ENCODE measurements at regions not wholly inside any gene's neighbourhood (a gene's known extent, or its start where the extent isn't known, plus 50 kb on each side); places are given as distances from the start of the nearest gene placed in this dataset.

DNA sequence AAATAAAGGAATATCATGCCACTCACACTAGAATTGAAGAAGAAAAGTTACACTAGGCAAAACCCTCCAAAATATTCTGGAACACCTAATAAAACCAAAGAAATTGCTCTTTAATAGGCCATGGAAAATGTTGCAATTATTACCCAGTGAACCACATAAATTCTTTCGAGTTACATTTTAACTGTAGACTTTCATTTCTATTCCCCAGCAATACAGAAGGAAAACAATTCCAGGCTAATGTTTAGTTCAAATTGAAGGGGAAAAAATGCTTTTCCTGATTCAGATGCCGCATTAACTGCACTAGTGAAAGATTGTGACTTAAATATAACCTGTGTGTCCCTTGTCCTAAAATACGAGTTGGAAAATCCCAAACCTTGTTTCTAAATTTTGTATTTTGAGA is 439.3 kb upstream of the ADAMTS16 start:
- H3K4me2 ChIP-seq, result no peak overlapping the region
- DNase-seq (ENCODE audit: low spot score) (no peak), ATAC-seq (no peak)
- Mint-ChIP-seq H3K27ac (no peak overlapping the region), H3K9me3 (no peaks in the 10 kb centered on the region), H3K4me1 (no peaks in the 10 kb centered on the region), H3K4me3 (no peak overlapping the region), H3K36me3 (ENCODE audit: low read depth) (no peaks in the 10 kb centered on the region), H3K27me3 (ENCODE audit: insufficient read depth, low read depth, poor library complexity) (no peaks in the 10 kb centered on the region)
- no peaks in the 10 kb centered on the region for H3K9me2 ChIP-seq (ENCODE audit: insufficient read depth)
- H4K20me1 ChIP-seq (replicated peaks; ENCODE audit: insufficient read depth), result no peaks in the 10 kb centered on the region
- no peaks in the 10 kb centered on the region for H3F3A ChIP-seq (replicated peaks; ENCODE audit: low read depth)
- H3K79me2 ChIP-seq (replicated peaks; ENCODE audit: insufficient read depth), result no peaks in the 10 kb centered on the region
- TF ChIP-seq ZNF114 (CRISPR knock-in tag; IDR thresholded peaks at IDR 0.05), result no peak
- no peak for TF ChIP-seq NANOG (IDR thresholded peaks at IDR 0.05; ENCODE audit: borderline replicate concordance)
- TF ChIP-seq STAT1 (IDR thresholded peaks at IDR 0.05; ENCODE audit: unreplicated experiment), result no peak
- TF ChIP-seq, protein P1, sequence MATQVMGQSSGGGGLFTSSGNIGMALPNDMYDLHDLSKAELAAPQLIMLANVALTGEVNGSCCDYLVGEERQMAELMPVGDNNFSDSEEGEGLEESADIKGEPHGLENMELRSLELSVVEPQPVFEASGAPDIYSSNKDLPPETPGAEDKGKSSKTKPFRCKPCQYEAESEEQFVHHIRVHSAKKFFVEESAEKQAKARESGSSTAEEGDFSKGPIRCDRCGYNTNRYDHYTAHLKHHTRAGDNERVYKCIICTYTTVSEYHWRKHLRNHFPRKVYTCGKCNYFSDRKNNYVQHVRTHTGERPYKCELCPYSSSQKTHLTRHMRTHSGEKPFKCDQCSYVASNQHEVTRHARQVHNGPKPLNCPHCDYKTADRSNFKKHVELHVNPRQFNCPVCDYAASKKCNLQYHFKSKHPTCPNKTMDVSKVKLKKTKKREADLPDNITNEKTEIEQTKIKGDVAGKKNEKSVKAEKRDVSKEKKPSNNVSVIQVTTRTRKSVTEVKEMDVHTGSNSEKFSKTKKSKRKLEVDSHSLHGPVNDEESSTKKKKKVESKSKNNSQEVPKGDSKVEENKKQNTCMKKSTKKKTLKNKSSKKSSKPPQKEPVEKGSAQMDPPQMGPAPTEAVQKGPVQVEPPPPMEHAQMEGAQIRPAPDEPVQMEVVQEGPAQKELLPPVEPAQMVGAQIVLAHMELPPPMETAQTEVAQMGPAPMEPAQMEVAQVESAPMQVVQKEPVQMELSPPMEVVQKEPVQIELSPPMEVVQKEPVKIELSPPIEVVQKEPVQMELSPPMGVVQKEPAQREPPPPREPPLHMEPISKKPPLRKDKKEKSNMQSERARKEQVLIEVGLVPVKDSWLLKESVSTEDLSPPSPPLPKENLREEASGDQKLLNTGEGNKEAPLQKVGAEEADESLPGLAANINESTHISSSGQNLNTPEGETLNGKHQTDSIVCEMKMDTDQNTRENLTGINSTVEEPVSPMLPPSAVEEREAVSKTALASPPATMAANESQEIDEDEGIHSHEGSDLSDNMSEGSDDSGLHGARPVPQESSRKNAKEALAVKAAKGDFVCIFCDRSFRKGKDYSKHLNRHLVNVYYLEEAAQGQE (IDR thresholded peaks at IDR 0.05; ENCODE audit: unreplicated experiment), result no peak
- no peak for TF ChIP-seq ETS1 (IDR thresholded peaks at IDR 0.05)
- TF ChIP-seq, protein P2, sequence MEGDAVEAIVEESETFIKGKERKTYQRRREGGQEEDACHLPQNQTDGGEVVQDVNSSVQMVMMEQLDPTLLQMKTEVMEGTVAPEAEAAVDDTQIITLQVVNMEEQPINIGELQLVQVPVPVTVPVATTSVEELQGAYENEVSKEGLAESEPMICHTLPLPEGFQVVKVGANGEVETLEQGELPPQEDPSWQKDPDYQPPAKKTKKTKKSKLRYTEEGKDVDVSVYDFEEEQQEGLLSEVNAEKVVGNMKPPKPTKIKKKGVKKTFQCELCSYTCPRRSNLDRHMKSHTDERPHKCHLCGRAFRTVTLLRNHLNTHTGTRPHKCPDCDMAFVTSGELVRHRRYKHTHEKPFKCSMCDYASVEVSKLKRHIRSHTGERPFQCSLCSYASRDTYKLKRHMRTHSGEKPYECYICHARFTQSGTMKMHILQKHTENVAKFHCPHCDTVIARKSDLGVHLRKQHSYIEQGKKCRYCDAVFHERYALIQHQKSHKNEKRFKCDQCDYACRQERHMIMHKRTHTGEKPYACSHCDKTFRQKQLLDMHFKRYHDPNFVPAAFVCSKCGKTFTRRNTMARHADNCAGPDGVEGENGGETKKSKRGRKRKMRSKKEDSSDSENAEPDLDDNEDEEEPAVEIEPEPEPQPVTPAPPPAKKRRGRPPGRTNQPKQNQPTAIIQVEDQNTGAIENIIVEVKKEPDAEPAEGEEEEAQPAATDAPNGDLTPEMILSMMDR (conservative IDR thresholded peaks at IDR 0.05; ENCODE audit: low read depth in 2 of 2), result no peak
- TF ChIP-seq JUNB (IDR thresholded peaks at IDR 0.05; ENCODE audit: unreplicated experiment), result no peak
- TF ChIP-seq EZH2 (IDR thresholded peaks at IDR 0.05; ENCODE audit: low read depth, unreplicated experiment), result no peak
- no peak for TF ChIP-seq CREB1 (CRISPR knock-in tag; IDR thresholded peaks at IDR 0.05; ENCODE audit: low read depth)
- TF ChIP-seq, protein P3, sequence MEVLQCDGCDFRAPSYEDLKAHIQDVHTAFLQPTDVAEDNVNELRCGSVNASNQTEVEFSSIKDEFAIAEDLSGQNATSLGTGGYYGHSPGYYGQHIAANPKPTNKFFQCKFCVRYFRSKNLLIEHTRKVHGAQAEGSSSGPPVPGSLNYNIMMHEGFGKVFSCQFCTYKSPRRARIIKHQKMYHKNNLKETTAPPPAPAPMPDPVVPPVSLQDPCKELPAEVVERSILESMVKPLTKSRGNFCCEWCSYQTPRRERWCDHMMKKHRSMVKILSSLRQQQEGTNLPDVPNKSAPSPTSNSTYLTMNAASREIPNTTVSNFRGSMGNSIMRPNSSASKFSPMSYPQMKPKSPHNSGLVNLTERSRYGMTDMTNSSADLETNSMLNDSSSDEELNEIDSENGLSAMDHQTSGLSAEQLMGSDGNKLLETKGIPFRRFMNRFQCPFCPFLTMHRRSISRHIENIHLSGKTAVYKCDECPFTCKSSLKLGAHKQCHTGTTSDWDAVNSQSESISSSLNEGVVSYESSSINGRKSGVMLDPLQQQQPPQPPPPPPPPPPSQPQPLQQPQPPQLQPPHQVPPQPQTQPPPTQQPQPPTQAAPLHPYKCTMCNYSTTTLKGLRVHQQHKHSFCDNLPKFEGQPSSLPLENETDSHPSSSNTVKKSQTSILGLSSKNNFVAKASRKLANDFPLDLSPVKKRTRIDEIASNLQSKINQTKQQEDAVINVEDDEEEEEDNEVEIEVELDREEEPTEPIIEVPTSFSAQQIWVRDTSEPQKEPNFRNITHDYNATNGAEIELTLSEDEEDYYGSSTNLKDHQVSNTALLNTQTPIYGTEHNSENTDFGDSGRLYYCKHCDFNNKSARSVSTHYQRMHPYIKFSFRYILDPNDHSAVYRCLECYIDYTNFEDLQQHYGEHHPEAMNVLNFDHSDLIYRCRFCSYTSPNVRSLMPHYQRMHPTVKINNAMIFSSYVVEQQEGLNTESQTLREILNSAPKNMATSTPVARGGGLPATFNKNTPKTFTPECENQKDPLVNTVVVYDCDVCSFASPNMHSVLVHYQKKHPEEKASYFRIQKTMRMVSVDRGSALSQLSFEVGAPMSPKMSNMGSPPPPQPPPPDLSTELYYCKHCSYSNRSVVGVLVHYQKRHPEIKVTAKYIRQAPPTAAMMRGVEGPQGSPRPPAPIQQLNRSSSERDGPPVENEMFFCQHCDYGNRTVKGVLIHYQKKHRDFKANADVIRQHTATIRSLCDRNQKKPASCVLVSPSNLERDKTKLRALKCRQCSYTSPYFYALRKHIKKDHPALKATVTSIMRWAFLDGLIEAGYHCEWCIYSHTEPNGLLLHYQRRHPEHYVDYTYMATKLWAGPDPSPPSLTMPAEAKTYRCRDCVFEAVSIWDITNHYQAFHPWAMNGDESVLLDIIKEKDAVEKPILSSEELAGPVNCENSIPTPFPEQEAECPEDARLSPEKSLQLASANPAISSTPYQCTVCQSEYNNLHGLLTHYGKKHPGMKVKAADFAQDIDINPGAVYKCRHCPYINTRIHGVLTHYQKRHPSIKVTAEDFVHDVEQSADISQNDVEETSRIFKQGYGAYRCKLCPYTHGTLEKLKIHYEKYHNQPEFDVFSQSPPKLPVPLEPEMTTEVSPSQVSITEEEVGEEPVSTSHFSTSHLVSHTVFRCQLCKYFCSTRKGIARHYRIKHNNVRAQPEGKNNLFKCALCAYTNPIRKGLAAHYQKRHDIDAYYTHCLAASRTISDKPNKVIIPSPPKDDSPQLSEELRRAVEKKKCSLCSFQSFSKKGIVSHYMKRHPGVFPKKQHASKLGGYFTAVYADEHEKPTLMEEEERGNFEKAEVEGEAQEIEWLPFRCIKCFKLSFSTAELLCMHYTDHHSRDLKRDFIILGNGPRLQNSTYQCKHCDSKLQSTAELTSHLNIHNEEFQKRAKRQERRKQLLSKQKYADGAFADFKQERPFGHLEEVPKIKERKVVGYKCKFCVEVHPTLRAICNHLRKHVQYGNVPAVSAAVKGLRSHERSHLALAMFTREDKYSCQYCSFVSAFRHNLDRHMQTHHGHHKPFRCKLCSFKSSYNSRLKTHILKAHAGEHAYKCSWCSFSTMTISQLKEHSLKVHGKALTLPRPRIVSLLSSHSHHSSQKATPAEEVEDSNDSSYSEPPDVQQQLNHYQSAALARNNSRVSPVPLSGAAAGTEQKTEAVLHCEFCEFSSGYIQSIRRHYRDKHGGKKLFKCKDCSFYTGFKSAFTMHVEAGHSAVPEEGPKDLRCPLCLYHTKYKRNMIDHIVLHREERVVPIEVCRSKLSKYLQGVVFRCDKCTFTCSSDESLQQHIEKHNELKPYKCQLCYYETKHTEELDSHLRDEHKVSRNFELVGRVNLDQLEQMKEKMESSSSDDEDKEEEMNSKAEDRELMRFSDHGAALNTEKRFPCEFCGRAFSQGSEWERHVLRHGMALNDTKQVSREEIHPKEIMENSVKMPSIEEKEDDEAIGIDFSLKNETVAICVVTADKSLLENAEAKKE (CRISPR knock-in tag; IDR thresholded peaks at IDR 0.05), result no peak
- H3K36me3 ChIP-seq (ENCODE audit: insufficient read depth), result no peaks in the 10 kb centered on the region
- no peaks in the 10 kb centered on the region for H3K4me1 ChIP-seq (ENCODE audit: insufficient read depth)
- no peak overlapping the region for H3K4me3 ChIP-seq
- H2AFZ ChIP-seq, result no peak overlapping the region
- H3K27me3 ChIP-seq (ENCODE audit: insufficient read depth), result no peaks in the 10 kb centered on the region
- H3K27ac ChIP-seq (ENCODE audit: low read depth), result no peak overlapping the region

All from GM23338 (cell line).